NCI-H1105 (cell line): ENCODE measurements at regions not wholly inside any gene's neighbourhood (a gene's known extent, or its start where the extent isn't known, plus 50 kb on each side); places are given as distances from the start of the nearest gene placed in this dataset.

Experiments
- DNase-seq: peaks from one replicate; lab custom pipeline; 2025; lab: John Stamatoyannopoulos, UW

DNA sequence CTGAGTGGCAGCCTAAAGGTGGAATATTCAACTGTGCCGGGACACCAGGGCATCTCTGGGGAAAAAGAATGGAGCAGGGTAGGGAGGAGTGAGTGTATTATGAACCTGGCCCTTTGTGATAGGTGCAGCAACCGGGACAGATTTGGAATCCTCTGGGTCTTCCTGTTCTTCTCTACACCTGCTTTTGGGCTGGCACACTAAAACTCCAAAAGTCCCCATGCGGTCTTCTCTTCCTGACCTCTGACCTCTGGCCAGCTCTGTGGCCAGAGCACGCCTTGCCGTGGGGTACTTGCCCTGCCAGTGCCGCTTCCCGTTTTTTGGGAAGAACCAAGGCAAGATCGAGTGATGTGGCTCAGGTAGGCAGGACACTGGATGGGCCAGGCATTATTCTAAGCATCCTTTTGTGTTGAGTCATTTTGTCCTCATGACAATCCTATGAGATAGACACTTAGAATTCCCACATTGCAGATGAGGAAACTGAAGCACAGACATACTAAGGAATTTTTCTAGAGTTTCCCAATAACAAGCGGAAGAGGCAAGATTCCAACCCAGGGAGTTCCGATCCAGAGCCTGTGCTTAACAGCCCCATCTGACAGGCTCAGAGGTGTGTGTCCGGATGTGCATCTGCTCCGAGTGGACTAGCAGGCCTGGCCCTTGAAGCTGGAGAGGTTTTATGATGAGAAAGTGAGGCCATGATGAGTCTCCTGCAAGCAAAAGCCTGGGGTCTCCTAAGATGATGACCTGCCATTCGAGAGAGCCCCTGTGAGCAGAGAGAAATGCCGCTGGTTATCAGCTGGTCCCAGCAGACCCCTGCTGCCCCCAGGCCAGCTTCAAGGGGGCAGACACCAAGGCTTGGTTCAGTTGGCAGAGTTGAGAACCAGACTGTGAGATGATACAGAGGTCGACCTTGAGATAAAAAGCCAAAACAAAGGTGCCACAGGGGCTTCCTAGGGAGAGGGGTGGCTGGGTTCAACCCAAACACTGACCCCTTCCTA, 67.9 kb upstream of the ESRRB start:
- DNase-seq, result no peak

DNA sequence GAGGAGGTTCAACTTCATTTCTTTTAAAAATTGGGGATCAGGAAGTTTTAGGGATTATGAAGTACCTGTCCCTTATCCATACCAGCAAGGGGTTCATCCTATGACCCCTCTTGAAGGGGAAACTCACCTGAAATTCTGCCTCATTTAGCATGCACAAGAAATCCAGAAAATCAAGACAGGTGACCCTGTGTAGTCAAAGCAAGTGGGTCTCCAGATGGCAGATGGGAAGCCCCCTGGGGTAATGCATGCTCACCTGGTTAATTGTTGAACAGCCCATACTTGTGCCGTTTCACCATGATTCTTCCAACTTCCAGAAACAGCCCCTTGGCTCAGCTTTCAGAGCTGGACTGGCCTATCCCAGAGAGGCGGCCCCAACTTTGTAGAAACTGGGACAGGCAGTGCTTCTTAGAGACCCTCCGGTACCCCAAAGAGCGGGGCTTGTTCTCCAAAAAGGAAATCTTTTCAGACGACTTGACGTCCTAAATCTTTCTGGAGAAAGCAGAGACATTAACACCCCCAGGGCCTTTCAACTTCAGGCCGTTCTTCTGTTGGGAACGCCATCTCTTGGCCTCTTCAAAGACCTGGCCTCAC, 66.3 kb upstream of the ESRRB start:
- DNase-seq, result no peak

DNA sequence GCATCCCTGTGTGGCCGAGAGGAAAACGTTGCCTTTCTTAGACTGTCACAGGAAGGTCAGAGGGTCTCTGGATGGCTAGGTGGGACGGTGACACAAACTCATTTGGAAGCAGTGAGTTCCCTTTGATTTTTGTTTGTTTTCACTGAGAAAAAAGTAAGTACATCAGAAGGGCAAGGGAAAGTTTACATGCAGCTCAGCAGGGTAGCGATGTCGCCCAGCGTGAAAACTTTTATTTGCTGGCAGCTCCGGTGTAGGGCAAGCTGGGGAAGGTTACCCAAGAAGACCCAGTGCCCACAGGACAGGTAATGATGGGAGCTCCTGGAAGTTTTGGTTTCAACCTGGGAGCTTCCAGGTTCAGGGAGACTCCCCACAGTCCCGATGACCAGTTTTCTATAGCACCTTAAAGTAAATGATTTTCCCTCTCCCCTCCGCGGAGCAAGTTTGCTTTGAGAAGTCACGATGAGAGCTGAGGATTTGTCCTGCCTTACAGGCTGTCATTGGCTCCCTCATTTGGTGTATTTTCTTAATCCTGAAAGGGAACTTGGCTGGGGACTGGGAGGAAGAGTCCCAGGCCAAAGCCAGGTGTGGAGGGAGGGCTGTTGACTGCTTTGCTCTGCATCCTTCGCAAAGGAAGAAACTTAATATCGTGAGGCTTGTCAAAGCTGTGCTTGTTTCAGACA, 64.7 kb upstream of the ESRRB start:
- DNase-seq, result no peak

DNA sequence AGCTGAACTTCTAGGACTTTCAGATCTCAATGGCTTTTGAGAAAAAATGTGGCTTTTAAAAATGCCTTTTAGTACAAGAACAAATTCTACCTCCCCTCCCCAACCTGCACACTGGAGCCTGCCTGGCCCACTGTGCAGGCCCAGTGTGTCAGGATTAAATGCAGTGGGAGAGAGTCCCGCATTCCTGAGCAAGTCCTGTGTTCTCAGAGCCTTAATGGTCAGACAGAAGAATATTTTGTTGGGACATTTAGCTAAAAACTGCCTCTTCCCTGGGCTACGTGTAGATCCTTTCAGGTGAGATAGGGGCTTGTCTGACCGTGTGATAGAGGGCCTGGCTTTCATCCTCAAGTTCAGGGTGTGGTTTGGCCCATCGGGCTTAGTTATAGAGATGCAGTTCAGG, 63.1 kb upstream of the ESRRB start:
- no peak for DNase-seq

DNA sequence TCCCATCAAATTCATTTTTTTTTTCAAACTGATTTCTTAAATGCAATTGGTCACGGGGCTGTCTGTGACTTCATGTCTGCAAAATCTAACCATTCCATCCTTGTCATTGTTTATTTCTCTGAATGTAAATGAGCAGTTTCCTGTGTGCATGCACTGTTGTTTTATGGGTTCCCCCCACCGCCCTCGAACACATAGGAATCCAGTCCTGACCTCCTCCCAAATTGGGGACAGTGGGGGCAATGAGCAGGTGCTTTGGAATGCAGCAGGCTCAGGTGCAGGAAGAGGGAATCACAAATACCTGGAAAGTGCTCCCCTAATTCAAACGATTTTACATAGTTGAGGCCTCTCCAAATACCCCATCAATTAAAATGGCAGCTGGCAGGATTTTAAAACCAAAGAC, 62.6 kb upstream of the ESRRB start:
- DNase-seq, result no peak

DNA sequence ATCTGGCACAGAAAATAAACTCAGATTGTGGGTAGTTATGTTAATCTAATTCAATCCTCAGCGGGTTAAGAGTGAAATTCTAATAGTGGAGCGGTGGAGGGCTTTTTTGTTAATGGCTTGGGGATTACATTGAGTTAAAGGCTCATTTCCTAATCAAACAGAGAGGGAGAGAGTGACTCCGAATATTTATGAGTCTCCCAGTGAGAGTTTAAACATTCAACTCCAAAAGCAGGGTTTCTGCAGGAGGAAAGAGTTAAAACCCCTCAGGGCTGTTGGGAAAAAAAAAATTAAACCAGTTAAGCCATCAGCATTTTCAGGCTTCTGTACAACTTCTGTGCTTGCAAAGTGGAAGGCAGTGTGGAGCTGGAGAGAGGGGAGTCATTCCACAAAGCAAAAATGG, 62.1 kb upstream of the ESRRB start:
- DNase-seq, result no peak

DNA sequence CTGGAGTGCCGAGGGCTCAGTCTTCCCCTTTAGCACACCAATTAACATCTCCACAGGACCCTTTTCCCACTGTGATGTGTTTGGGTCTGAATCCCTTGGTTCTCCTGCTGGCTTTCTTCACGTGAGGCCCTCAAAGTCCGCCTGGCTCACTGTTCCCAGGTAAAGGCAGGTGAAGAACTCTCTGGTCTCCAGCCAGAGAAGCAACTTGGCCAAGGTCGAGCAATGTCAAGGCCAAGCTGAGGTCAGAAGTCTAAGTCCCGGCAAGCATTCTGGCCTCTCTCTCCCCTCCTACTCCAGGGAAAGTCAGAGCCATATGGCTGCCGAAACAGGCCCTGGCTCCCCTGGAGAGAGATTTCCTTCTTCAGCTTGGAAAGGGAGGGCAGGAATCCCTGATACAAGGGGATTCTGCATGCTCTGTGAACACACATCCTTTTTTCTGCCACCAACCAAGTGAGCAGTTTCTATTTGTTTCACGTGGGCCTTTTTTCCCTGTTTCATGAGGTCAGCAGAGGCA, 61.4 kb upstream of the ESRRB start:
- no peak for DNase-seq

DNA sequence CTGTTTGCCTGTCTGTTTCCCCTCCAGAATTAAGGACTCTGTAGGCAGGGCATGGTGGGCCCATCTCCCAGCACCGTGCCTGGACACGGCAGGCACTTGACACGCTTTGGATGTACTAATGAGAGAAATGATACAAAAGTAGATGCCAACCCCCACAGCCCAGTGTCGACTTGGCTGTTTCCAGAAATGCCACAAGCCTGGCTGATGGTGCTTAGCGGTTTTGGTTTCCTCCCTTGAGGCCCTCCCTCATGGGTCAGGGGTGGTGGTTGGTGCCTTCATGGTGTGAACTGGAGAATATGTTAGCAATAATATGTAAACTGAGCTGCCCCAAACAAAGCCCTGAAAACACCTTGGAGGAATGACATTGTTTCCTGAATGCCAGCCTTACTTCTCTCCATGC, 55.5 kb upstream of the ESRRB start:
- DNase-seq, result no peak

DNA sequence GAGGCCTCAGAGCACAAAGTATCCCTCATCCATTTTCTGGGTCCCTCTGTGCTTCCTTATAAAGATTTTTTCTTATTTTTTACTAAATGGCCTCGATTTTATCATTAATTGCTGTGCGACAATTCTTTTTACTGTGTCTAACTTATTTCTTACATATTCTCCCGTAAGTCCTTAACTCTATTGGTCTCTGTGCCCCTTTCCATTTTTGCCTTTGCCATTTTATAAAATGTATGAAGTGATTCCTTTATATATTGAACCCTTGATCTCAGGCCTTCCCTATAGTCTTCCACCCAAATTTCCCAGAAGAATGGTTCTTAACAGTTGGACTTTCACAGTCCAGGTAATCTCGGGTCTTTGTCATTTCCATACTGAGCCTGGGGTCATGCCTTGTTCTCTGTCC, 55.0 kb upstream of the ESRRB start:
- DNase-seq, result no peak

DNA sequence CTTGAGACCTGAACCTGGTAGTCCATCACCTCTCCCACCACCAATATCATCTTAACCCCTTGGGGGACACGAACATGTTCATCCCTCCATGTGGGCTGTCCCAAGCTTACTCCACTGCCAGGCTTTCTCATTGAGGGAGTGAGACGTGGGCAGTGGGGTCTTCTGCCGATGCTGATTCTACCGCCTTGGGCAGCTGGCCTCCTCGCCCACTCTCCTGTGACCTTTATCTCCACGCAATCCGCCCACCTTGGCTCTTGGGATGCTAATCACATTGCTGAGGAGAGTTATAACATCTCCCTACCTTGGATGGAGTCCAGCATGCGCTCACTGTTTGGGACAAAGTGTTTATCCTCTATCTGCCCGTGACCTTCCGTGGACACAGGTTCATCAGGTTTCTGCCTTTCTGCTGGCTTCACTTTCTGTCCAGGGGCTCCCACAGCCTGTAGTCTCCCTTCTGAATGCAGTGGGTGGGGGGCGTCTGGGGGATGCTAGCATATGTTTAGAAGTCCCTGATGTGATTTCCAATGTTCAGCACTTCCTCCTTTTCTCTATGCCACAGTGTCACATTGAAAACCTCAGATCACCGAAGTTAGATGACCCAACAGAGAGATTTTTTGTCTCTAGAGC, 53.2 kb upstream of the ESRRB start:
- DNase-seq, result no peak

DNA sequence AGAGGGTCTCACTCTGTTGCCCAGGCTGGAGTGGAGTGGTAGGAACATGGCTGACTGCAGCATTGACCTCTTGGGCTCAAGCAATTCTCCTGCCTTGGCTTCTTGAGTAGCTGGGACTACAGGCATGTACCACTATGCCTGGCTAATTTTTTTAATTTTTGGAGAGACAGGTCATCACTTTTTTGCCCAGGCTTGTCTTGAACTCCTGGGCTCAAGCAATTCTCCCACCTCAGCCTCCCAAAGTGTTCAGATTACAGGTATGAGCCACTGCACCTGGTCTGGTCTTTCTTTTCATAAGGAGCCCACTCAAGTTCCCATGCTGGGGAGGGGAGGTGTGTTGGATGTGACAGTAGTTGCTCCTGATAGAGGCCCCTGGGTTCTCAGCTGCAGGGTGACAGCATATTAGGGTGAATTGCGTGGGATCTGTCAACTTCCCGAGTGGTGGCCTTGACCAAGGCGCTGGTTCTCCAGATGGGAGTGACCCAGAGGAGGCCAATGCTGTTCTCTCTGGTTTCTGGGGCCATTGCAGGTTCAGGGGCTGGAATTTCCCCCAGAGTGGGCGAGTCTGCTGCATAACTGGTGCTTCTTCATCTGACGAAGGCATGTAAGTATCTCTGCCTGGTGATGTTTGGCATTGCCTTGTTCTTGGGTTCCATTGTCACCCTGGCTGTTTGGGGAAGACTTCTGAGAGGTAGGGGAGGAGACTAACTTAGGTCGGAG, 52.4 kb upstream of the ESRRB start:
- no peak for DNase-seq

DNA sequence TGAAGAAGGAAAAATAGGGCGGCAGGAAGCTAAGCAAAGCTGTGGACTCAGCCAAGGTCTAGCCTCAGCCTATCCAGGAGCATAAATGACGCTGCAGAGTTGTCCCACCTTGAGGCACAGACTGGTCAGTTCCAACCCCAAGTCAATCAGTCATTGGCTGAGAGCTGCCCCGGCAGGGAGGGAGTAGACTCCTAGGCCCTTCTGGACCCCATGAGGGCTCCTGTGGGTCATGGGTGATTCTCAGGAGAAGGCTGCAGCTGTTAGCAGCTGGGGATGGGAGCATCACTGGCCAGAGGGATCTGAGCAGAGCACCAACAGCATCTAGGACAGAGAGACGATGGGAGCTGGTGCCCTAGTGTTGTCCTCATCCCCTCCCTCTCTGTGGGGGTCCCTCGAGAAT, 51.8 kb upstream of the ESRRB start:
- no peak for DNase-seq
